GM13976 (cell line): ENCODE measurements at regions not wholly inside any gene's neighbourhood (a gene's known extent, or its start where the extent isn't known, plus 50 kb on each side); places are given as distances from the start of the nearest gene placed in this dataset.

ENCODE experiments used
- DNase-seq: peaks from one replicate; pipeline ENCODE4 v3.0.0; 2012; ENCODE audit warnings: low spot score
- CTCF ChIP-seq: IDR thresholded peaks from 2 replicates; pipeline ENCODE4 v1.5.1; 2012; ENCODE audit warnings: borderline replicate concordance, mild to moderate bottlenecking; ENCODE audit not compliant: insufficient read depth; ENCODE audit errors: extremely low read depth, missing control alignments, control extremely low read depth
- in situ Hi-C: fragments of 300-500 bp; cut with MboI; formaldehyde crosslinking; loops from one replicate; pipeline ENCODE4 v1.12.0; 2022; ENCODE audit warnings: low sequenced_read_pairs, mixed read lengths, inconsistent platforms; ENCODE audit not compliant: unreplicated experiment

GRCh38 chr5:4905674-4906520, 234.2 kb upstream of the ADAMTS16 start:
- in situ Hi-C loops, result no loop called here
- TF ChIP-seq CTCF, result no peak
- DNase-seq, result no peak

GRCh38 chr5:4906786-4907185, 233.3 kb upstream of the ADAMTS16 start:
- in situ Hi-C loops, result no loop called here
- no peak for TF ChIP-seq CTCF
- DNase-seq, result no peak

GRCh38 chr5:4907571-4907970, 232.6 kb upstream of the ADAMTS16 start:
- TF ChIP-seq CTCF, result no peak
- DNase-seq, result no peak
- in situ Hi-C loops, result no loop called here

- in situ Hi-C loops, result no loop called here
These were observed 231.0 kb upstream of the ADAMTS16 start for GRCh38 chr5:4909086-4909485.

GRCh38 chr5:4911646-4912403, 228.3 kb upstream of the ADAMTS16 start:
- TF ChIP-seq CTCF, result no peak
- in situ Hi-C loops, result no loop called here
- DNase-seq, result no peak

More at GRCh38 chr5:4909086-4909485, 231.0 kb upstream of the ADAMTS16 start:
- no peak for DNase-seq
- no peak for TF ChIP-seq CTCF

GRCh38 chr5:4921929-4922328, 218.2 kb upstream of the ADAMTS16 start:
- DNase-seq, result no peak
- no peak for TF ChIP-seq CTCF
- in situ Hi-C loops, result no loop called here
